ENCODE measurements at regions not wholly inside any gene's neighbourhood (a gene's known extent, or its start where the extent isn't known, plus 50 kb on each side); places are given as distances from the start of the nearest gene placed in this dataset.
"Not testable (repeated sequence)": the region's sequence is repeated elsewhere in the genome, so short reads cannot be mapped to it uniquely, and the experiment has no call there.

- no peak for TF ChIP-seq CTCF (IDR thresholded peaks at IDR 0.05; ENCODE audit: insufficient read depth, low read length)
- H3K4me3 ChIP-seq (ENCODE audit: low read depth, low read length), result no peak overlapping the region
- DNase-seq (ENCODE audit: low read depth), result no peak
These were observed 458.4 kb upstream of the ADAMTS9 start for GRCh38 chr3:65146179-65146578.

GRCh38 chr3:65145680-65146079 is 457.9 kb upstream of the ADAMTS9 start:
- TF ChIP-seq CTCF (IDR thresholded peaks at IDR 0.05; ENCODE audit: insufficient read depth, low read length), result no peak
- no peak overlapping the region for H3K4me3 ChIP-seq (ENCODE audit: low read depth, low read length)

GRCh38 chr3:65144791-65145351 is 457.1 kb upstream of the ADAMTS9 start:
- TF ChIP-seq CTCF (IDR thresholded peaks at IDR 0.05; ENCODE audit: insufficient read depth, low read length), result no peak
- no peak overlapping the region for H3K4me3 ChIP-seq (ENCODE audit: low read depth, low read length)
- peak; percentile 34 for DNase-seq (ENCODE audit: low read depth)

More at GRCh38 chr3:65145680-65146079, 457.9 kb upstream of the ADAMTS9 start:
- DNase-seq (ENCODE audit: low read depth), result no peak

- no peak for DNase-seq (ENCODE audit: low read depth)
- no peak overlapping the region for H3K4me3 ChIP-seq (ENCODE audit: low read depth, low read length)
- no peak for TF ChIP-seq CTCF (IDR thresholded peaks at IDR 0.05; ENCODE audit: insufficient read depth, low read length)
These were observed 454.7 kb upstream of the ADAMTS9 start for GRCh38 chr3:65142456-65142855.

GRCh38 chr3:65138556-65138955 is 450.8 kb upstream of the ADAMTS9 start:
- H3K4me3 ChIP-seq (ENCODE audit: low read depth, low read length), result no peak overlapping the region
- TF ChIP-seq CTCF (IDR thresholded peaks at IDR 0.05; ENCODE audit: insufficient read depth, low read length), result no peak

GRCh38 chr3:65133752-65134151 is 446.0 kb upstream of the ADAMTS9 start:
- H3K4me3 ChIP-seq (ENCODE audit: low read depth, low read length), result not testable (repeated sequence)
- peak; percentile 5 for DNase-seq (ENCODE audit: low read depth)

More at GRCh38 chr3:65138556-65138955, 450.8 kb upstream of the ADAMTS9 start:
- no peak for DNase-seq (ENCODE audit: low read depth)

- no peak for TF ChIP-seq CTCF (IDR thresholded peaks at IDR 0.05; ENCODE audit: insufficient read depth, low read length)
- no peak overlapping the region for H3K4me3 ChIP-seq (ENCODE audit: low read depth, low read length)
- DNase-seq (ENCODE audit: low read depth), result no peak
These were observed 443.0 kb upstream of the ADAMTS9 start for GRCh38 chr3:65130782-65131181.

Measured in fibroblast of the aortic adventitia (primary cell).